Mesothelial cell of epicardium (in vitro differentiated cells): ENCODE measurements at regions not wholly inside any gene's neighbourhood (a gene's known extent, or its start where the extent isn't known, plus 50 kb on each side); places are given as distances from the start of the nearest gene placed in this dataset.
"Not testable (repeated sequence)": the region's sequence is repeated elsewhere in the genome, so short reads cannot be mapped to it uniquely, and the experiment has no call there.

Experiments used
- DNase-seq, 2 experiments: peaks; one replicate each; pipeline ENCODE4 v3.0.0; 2021; ENCODE audit warnings: low spot score in 2 of 2; ENCODE audit not compliant: unreplicated experiment in 2 of 2
- H3K27ac Mint-ChIP-seq: 2 replicates; pipeline ENCODE4 v1.8.0; 2021; ENCODE audit warnings: mixed read lengths
- H3K27me3 Mint-ChIP-seq: 2 replicates; pipeline ENCODE4 v1.8.0; 2021; ENCODE audit warnings: low read depth, mixed read lengths
- H3K36me3 Mint-ChIP-seq: 2 replicates; pipeline ENCODE4 v1.8.0; 2021; ENCODE audit warnings: mixed read lengths
- H3K4me1 Mint-ChIP-seq: 2 replicates; pipeline ENCODE4 v1.8.0; 2021; ENCODE audit warnings: mixed read lengths
- H3K4me3 Mint-ChIP-seq: 2 replicates; pipeline ENCODE4 v1.8.0; 2021; ENCODE audit warnings: mild to moderate bottlenecking, moderate library complexity, mixed read lengths
- H3K9me3 Mint-ChIP-seq: 2 replicates; pipeline ENCODE4 v1.8.0; 2021; ENCODE audit warnings: mixed read lengths
- TF ChIP-seq, protein P1 (sequence below): fragments of 200-600 bp; sonication (generic); IDR thresholded peaks from one replicate; pipeline ENCODE4 v1.5.0; 2021; ENCODE audit warnings: antibody characterized with exemption; ENCODE audit not compliant: unreplicated experiment

DNA sequence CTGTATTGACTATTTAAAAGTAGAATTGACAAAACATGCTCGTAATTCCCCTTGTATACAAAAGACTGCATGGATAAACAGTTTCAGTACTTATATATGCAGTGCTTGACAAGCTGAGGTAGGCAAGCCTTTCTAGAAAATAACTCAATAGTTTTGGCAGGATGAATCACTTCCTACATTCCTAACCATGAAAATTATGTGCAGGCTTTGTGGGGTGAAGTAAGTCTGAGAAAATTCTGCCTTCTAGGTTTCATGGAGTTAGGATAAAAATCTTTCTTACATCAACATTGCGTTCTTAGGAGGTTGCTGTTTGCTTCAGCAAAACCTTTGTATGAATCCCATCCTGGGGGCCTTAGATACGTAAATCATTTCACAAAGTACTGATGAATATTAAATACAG lies 801.4 kb upstream of the EYS start:
- Mint-ChIP-seq H3K27me3 (no peaks in the 10 kb centered on the region), H3K4me1 (peaks cover 5% of the 10 kb centered on the region), H3K4me3 (no peak overlapping the region), H3K27ac (peak overlapping the region; percentile 32), H3K36me3 (no peaks in the 10 kb centered on the region), H3K9me3 (no peaks in the 10 kb centered on the region)
- DNase-seq: no peak
- TF ChIP-seq, protein P1, sequence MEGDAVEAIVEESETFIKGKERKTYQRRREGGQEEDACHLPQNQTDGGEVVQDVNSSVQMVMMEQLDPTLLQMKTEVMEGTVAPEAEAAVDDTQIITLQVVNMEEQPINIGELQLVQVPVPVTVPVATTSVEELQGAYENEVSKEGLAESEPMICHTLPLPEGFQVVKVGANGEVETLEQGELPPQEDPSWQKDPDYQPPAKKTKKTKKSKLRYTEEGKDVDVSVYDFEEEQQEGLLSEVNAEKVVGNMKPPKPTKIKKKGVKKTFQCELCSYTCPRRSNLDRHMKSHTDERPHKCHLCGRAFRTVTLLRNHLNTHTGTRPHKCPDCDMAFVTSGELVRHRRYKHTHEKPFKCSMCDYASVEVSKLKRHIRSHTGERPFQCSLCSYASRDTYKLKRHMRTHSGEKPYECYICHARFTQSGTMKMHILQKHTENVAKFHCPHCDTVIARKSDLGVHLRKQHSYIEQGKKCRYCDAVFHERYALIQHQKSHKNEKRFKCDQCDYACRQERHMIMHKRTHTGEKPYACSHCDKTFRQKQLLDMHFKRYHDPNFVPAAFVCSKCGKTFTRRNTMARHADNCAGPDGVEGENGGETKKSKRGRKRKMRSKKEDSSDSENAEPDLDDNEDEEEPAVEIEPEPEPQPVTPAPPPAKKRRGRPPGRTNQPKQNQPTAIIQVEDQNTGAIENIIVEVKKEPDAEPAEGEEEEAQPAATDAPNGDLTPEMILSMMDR: no peak

DNA sequence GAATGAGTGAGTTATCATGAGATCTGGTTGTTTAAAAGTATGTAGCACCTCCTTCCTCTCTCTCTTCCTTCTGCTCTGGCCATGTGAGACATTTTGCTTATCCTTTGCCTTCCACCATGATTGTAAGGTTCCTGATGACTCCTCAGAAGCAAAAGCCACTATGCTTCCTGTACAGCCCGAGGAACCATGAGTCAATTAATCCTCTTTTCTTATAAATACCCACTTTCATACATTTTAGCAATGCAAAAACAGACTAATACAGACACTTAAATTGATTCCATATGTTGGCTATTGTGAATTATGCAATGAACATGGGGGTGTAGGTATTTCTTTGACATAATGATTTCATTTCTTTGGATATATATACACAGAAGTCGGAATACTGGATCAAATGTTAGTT lies 792.8 kb upstream of the EYS start:
- H3K27ac Mint-ChIP-seq: no peak overlapping the region
- TF ChIP-seq, protein P1: no peak
- H3K9me3 Mint-ChIP-seq: peaks cover 6% of the 10 kb centered on the region
- no peaks in the 10 kb centered on the region for H3K36me3 Mint-ChIP-seq
- H3K4me1 Mint-ChIP-seq: no peaks in the 10 kb centered on the region
- DNase-seq: no peak
- H3K4me3 Mint-ChIP-seq: no peak overlapping the region
- no peaks in the 10 kb centered on the region for H3K27me3 Mint-ChIP-seq

DNA sequence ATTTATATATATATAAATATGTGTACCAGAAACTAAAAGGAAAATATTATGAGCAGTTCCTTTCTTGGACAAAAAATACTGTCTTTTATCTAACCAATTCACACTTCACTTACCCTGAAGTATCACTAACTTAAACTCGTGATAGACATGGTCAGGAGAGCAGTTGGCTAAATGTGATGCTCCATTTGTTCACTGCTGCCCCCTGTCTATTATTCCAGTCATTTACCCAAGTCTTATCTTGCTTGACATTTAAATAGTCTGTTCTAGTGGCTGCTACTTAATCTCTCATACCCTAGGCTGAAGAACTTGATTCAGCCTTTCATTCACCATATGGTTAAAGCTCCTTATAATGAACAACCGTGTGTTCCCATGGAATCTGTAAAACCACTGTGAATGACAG lies 789.6 kb upstream of the EYS start:
- DNase-seq: no peak
- no peak overlapping the region for H3K4me3 Mint-ChIP-seq
- no peaks in the 10 kb centered on the region for H3K36me3 Mint-ChIP-seq
- H3K9me3 Mint-ChIP-seq: peaks cover 3% of the 10 kb centered on the region
- H3K27ac Mint-ChIP-seq: no peak overlapping the region
- no peaks in the 10 kb centered on the region for H3K4me1 Mint-ChIP-seq
- TF ChIP-seq, protein P1: peak; percentile 47
- peaks cover 12% of the 10 kb centered on the region for H3K27me3 Mint-ChIP-seq

DNA sequence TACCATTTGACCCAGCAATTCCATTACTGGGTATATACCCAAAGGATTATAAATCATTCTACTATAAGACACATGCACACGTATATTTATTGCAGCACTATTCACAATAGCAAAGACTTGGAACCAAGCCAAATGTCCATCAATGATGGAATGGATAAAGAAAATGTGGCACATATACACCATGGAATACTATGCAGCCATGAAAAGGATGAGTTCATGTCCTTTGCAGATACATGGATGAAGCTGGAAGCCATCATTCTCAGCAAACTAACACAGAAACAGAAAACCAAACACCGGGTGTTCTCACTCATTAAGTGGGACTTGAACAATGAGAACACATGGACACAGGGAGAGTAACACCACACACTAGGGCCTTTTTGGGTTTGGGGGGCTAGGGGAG lies 787.6 kb upstream of the EYS start:
- not testable (repeated sequence) for H3K27ac Mint-ChIP-seq, H3K4me3 Mint-ChIP-seq, DNase-seq, H3K36me3 Mint-ChIP-seq, H3K4me1 Mint-ChIP-seq, H3K9me3 Mint-ChIP-seq
- H3K27me3 Mint-ChIP-seq: peaks cover 24% of the 10 kb centered on the region

DNA sequence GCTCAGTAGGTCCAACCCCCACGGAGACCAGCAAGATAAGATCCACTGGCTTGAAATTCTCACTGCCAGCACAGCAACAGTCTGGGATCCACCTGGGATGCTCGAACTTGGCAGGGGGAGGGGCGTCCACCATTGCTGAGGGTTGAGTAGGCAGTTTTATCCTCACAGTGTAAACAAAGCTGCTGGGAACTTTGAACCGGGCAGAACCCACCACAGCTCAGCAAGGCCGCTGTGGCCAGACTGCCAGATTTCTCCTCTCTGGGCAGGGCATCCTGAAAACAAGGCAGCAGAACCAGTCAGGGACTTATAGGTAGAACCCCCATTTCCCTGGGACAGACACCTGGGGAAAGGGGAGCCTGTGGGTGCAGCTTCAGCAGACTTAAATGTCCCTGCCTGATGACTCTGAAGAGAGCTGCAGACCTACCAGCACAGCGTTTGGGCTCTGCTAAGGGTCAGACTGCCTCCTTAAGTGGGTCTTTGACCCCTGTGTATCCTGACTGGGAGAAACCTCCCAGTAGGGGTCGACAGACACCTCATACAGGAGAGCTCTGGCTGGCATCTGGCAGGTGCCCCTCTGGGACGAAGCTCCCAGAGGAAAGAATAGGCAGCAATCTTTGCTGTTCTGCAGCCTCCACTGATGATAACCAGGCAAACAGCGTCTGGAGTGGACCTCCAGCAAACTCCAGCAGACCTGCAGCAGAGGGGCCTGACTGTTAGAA lies 782.4 kb upstream of the EYS start:
- no peaks in the 10 kb centered on the region for H3K36me3 Mint-ChIP-seq
- no peak overlapping the region for H3K27ac Mint-ChIP-seq
- no peaks in the 10 kb centered on the region for H3K9me3 Mint-ChIP-seq
- H3K27me3 Mint-ChIP-seq: peaks cover 24% of the 10 kb centered on the region
- TF ChIP-seq, protein P1: no peak
- no peaks in the 10 kb centered on the region for H3K4me1 Mint-ChIP-seq
- no peak for DNase-seq
- H3K4me3 Mint-ChIP-seq: no peak overlapping the region

DNA sequence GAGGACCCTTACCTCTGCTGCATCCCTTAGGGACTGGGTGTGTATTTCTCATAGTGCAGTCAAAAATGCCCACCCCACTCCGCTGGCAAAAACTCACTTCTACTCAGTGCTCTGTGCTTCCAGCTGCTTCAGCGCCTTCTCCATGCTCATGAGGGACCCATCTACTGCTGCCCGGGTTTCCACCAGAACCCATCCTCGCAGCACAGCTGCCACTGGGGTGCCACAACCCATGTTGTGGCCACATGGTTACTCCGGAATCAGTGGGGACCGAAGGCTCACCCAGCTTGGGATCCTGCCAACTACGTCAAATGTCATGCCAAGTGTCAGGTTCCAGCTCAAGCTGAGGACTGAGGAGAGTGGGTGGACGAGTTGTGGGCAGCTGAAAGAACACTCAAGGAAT lies 774.2 kb upstream of the EYS start:
- no peak for DNase-seq
- Mint-ChIP-seq H3K27me3 (no peaks in the 10 kb centered on the region), H3K4me1 (peaks cover 2% of the 10 kb centered on the region), H3K36me3 (no peaks in the 10 kb centered on the region), H3K4me3 (no peak overlapping the region), H3K9me3 (peaks cover 9% of the 10 kb centered on the region), H3K27ac (no peak overlapping the region)
- TF ChIP-seq, protein P1: no peak
